ENCODE measurements at regions not wholly inside any gene's neighbourhood (a gene's known extent, or its start where the extent isn't known, plus 50 kb on each side); places are given as distances from the start of the nearest gene placed in this dataset.

GRCh38 chr2:898319-898718 is 52.3 kb upstream of the SNTG2 start:
- Histone ChIP-seq H3K36me3 (ENCODE audit: control insufficient read depth, insufficient read depth, low read length) (no peaks in the 10 kb centered on the region), H3K27me3 (ENCODE audit: control insufficient read depth, insufficient read depth, low read length, poor library complexity, severe bottlenecking) (no peaks in the 10 kb centered on the region), H3K4me3 (ENCODE audit: insufficient read depth, low read depth, low read length) (no peak overlapping the region), H3K9me3 (ENCODE audit: control insufficient read depth, low read length) (no peaks in the 10 kb centered on the region), H3K4me1 (ENCODE audit: control insufficient read depth, insufficient read depth, low read length) (no peaks in the 10 kb centered on the region), H3K27ac (ENCODE audit: insufficient read depth, low read depth, low read length, poor library complexity, severe bottlenecking) (no peak overlapping the region)
- WGBS, 2 experiments: 72 to 74% methylated on average over 2 of the region's 2 CpGs

GRCh38 chr2:897091-897490 is 53.6 kb upstream of the SNTG2 start:
- Histone ChIP-seq H3K36me3 (ENCODE audit: control insufficient read depth, insufficient read depth, low read length) (no peaks in the 10 kb centered on the region), H3K27me3 (ENCODE audit: control insufficient read depth, insufficient read depth, low read length, poor library complexity, severe bottlenecking) (no peaks in the 10 kb centered on the region), H3K4me3 (ENCODE audit: insufficient read depth, low read depth, low read length) (no peak overlapping the region), H3K9me3 (ENCODE audit: control insufficient read depth, low read length) (no peaks in the 10 kb centered on the region), H3K4me1 (ENCODE audit: control insufficient read depth, insufficient read depth, low read length) (no peaks in the 10 kb centered on the region), H3K27ac (ENCODE audit: insufficient read depth, low read depth, low read length, poor library complexity, severe bottlenecking) (no peak overlapping the region)
- WGBS, 2 experiments: 95 to 98% methylated on average over 2 of the region's 2 CpGs

GRCh38 chr2:893311-893710 is 57.3 kb upstream of the SNTG2 start:
- Histone ChIP-seq H3K4me1 (ENCODE audit: control insufficient read depth, insufficient read depth, low read length) (no peaks in the 10 kb centered on the region), H3K36me3 (ENCODE audit: control insufficient read depth, insufficient read depth, low read length) (no peaks in the 10 kb centered on the region), H3K4me3 (ENCODE audit: insufficient read depth, low read depth, low read length) (no peak overlapping the region), H3K27ac (ENCODE audit: insufficient read depth, low read depth, low read length, poor library complexity, severe bottlenecking) (no peak overlapping the region), H3K9me3 (ENCODE audit: control insufficient read depth, low read length) (no peaks in the 10 kb centered on the region), H3K27me3 (ENCODE audit: control insufficient read depth, insufficient read depth, low read length, poor library complexity, severe bottlenecking) (no peaks in the 10 kb centered on the region)
- 73 to 79% methylated on average over 7 of the region's 7 CpGs for WGBS, 2 experiments

- Histone ChIP-seq H3K9me3 (ENCODE audit: control insufficient read depth, low read length) (no peaks in the 10 kb centered on the region), H3K27me3 (ENCODE audit: control insufficient read depth, insufficient read depth, low read length, poor library complexity, severe bottlenecking) (no peaks in the 10 kb centered on the region), H3K27ac (ENCODE audit: insufficient read depth, low read depth, low read length, poor library complexity, severe bottlenecking) (no peak overlapping the region), H3K4me1 (ENCODE audit: control insufficient read depth, insufficient read depth, low read length) (no peaks in the 10 kb centered on the region), H3K36me3 (ENCODE audit: control insufficient read depth, insufficient read depth, low read length) (no peaks in the 10 kb centered on the region), H3K4me3 (ENCODE audit: insufficient read depth, low read depth, low read length) (no peak overlapping the region)
- WGBS, 2 experiments: 89 to 92% methylated on average over 13 of the region's 13 CpGs
Measured at GRCh38 chr2:892892-893291, 57.8 kb upstream of the SNTG2 start.

GRCh38 chr2:892401-892800 is 58.2 kb upstream of the SNTG2 start:
- no peaks in the 10 kb centered on the region for H3K4me1 ChIP-seq (ENCODE audit: control insufficient read depth, insufficient read depth, low read length)
- no peaks in the 10 kb centered on the region for H3K9me3 ChIP-seq (ENCODE audit: control insufficient read depth, low read length)
- no peak overlapping the region for H3K27ac ChIP-seq (ENCODE audit: insufficient read depth, low read depth, low read length, poor library complexity, severe bottlenecking)
- no peaks in the 10 kb centered on the region for H3K27me3 ChIP-seq (ENCODE audit: control insufficient read depth, insufficient read depth, low read length, poor library complexity, severe bottlenecking)
- H3K36me3 ChIP-seq (ENCODE audit: control insufficient read depth, insufficient read depth, low read length): no peaks in the 10 kb centered on the region
- 92 to 93% methylated on average over 11 of the region's 11 CpGs for WGBS, 2 experiments
- no peak overlapping the region for H3K4me3 ChIP-seq (ENCODE audit: insufficient read depth, low read depth, low read length)

DNA sequence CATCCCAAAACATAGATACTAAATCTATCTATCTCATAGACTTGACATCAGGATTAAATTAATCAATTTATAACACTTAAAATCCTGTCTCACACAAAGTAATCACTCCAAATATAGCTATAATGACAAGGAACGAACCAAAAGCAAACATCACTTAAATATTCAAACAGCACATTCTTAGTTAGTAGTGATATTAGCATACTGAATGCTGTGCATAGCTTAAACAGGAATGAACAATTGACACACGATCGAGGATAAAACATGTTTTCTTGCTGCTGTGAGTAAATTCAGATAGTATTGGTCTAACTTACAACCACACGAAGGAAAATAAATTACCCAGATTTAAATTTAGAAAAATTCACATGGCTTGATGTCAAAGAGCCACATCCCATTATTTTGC is 58.9 kb upstream of the SNTG2 start:
- Histone ChIP-seq H3K4me3 (ENCODE audit: insufficient read depth, low read depth, low read length) (no peak overlapping the region), H3K4me1 (ENCODE audit: control insufficient read depth, insufficient read depth, low read length) (no peaks in the 10 kb centered on the region)
- WGBS, 2 experiments: 83 to 88% methylated on average over 2 to 4 of the region's 4 CpGs

GRCh38 chr2:890791-891190 is 59.9 kb upstream of the SNTG2 start:
- Histone ChIP-seq H3K4me3 (ENCODE audit: insufficient read depth, low read depth, low read length) (no peak overlapping the region), H3K36me3 (ENCODE audit: control insufficient read depth, insufficient read depth, low read length) (no peaks in the 10 kb centered on the region), H3K4me1 (ENCODE audit: control insufficient read depth, insufficient read depth, low read length) (no peaks in the 10 kb centered on the region), H3K9me3 (ENCODE audit: control insufficient read depth, low read length) (no peaks in the 10 kb centered on the region), H3K27me3 (ENCODE audit: control insufficient read depth, insufficient read depth, low read length, poor library complexity, severe bottlenecking) (no peaks in the 10 kb centered on the region), H3K27ac (ENCODE audit: insufficient read depth, low read depth, low read length, poor library complexity, severe bottlenecking) (no peak overlapping the region)
- WGBS, 2 experiments: 94% methylated on average over 6 of the region's 6 CpGs

More for the DNA sequence above, 58.9 kb upstream of the SNTG2 start:
- no peaks in the 10 kb centered on the region for H3K9me3 ChIP-seq (ENCODE audit: control insufficient read depth, low read length)
- no peak overlapping the region for H3K27ac ChIP-seq (ENCODE audit: insufficient read depth, low read depth, low read length, poor library complexity, severe bottlenecking)
- H3K36me3 ChIP-seq (ENCODE audit: control insufficient read depth, insufficient read depth, low read length): no peaks in the 10 kb centered on the region
- no peaks in the 10 kb centered on the region for H3K27me3 ChIP-seq (ENCODE audit: control insufficient read depth, insufficient read depth, low read length, poor library complexity, severe bottlenecking)

DNA sequence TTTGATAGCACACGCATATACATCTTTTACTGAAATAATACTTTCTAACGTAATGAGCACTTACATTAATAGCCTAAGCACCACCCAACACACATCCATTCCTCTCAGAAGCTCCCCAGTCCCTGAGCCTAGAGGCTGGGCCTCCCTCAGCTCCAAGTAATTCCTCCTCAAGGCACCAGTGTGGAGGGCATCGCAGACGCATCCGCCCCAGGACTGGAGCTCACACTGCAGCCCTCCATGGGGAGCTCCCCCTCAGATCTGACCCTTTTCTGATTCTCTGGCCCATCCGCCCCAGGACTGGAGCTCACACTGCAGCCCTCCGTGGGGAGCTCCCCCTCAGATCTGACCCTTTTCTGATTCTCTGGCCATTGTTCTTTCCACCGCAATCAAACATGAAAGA is 60.4 kb upstream of the SNTG2 start:
- Histone ChIP-seq H3K9me3 (ENCODE audit: control insufficient read depth, low read length) (no peaks in the 10 kb centered on the region), H3K4me1 (ENCODE audit: control insufficient read depth, insufficient read depth, low read length) (no peaks in the 10 kb centered on the region), H3K27ac (ENCODE audit: insufficient read depth, low read depth, low read length, poor library complexity, severe bottlenecking) (no peak overlapping the region), H3K36me3 (ENCODE audit: control insufficient read depth, insufficient read depth, low read length) (no peaks in the 10 kb centered on the region), H3K27me3 (ENCODE audit: control insufficient read depth, insufficient read depth, low read length, poor library complexity, severe bottlenecking) (no peaks in the 10 kb centered on the region), H3K4me3 (ENCODE audit: insufficient read depth, low read depth, low read length) (no peak overlapping the region)
- WGBS, 2 experiments: 79 to 84% methylated on average over 8 of the region's 8 CpGs

DNA sequence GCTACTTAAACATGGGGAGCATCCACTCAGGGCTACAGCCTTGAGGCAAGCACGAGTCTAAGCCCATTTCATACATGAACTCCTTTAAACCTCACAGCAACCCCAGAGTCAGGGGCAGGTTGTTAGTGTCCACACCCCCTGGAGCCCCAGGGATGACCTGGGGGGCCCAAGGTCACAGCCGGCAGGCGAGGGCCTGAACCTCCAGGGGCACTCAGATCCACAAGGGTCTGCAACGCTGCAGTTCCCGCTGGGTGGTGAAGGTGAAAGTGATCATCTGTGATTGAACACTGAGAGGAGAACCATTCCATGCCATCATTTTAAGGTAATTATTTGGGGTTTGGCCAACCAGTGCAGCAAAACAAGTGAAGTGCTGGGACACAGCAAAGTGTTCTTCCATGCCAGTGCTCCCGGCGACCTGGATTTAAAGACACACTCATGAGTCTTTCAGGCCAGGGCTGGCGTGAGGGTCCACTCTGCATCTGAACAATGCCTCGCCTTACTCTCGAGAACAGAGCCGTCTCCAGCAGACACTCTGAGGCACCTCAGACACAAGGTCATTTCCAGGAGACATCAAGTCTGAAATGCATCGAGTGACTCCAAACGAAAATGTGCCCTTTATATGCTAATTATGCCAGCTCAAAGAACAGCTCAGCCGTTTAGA is 61.6 kb upstream of the SNTG2 start:
- H3K4me1 ChIP-seq (ENCODE audit: control insufficient read depth, insufficient read depth, low read length): peaks cover 3% of the 10 kb centered on the region
- H3K9me3 ChIP-seq (ENCODE audit: control insufficient read depth, low read length): no peaks in the 10 kb centered on the region
- H3K27me3 ChIP-seq (ENCODE audit: control insufficient read depth, insufficient read depth, low read length, poor library complexity, severe bottlenecking): no peaks in the 10 kb centered on the region
- 90% methylated on average over 14 of the region's 14 CpGs for WGBS, 2 experiments
- no peak overlapping the region for H3K4me3 ChIP-seq (ENCODE audit: insufficient read depth, low read depth, low read length)
- H3K27ac ChIP-seq (ENCODE audit: insufficient read depth, low read depth, low read length, poor library complexity, severe bottlenecking): no peak overlapping the region
- no peaks in the 10 kb centered on the region for H3K36me3 ChIP-seq (ENCODE audit: control insufficient read depth, insufficient read depth, low read length)

- 78 to 80% methylated on average over 13 of the region's 13 CpGs for WGBS, 2 experiments
- Histone ChIP-seq H3K27ac (ENCODE audit: insufficient read depth, low read depth, low read length, poor library complexity, severe bottlenecking) (no peak overlapping the region), H3K27me3 (ENCODE audit: control insufficient read depth, insufficient read depth, low read length, poor library complexity, severe bottlenecking) (no peaks in the 10 kb centered on the region), H3K4me1 (ENCODE audit: control insufficient read depth, insufficient read depth, low read length) (peaks cover 5% of the 10 kb centered on the region), H3K4me3 (ENCODE audit: insufficient read depth, low read depth, low read length) (no peak overlapping the region), H3K9me3 (ENCODE audit: control insufficient read depth, low read length) (no peaks in the 10 kb centered on the region), H3K36me3 (ENCODE audit: control insufficient read depth, insufficient read depth, low read length) (no peaks in the 10 kb centered on the region)
Measured at GRCh38 chr2:888211-888801, 62.3 kb upstream of the SNTG2 start.
